MCF 10A (cell line): ENCODE measurements at regions not wholly inside any gene's neighbourhood (a gene's known extent, or its start where the extent isn't known, plus 50 kb on each side); places are given as distances from the start of the nearest gene placed in this dataset.

Experiments used
- BruUV-seq: library from RNA; stranded (reverse); fragments of 400-500 nt; replicated peaks from 2 replicates; lab custom pipeline; 2021; lab: Mats Ljungman, UMichigan
- CTCF ChIA-PET: fragments of 300-600 bp; sonication (Branson Sonifier 250); formaldehyde crosslinking; extraction: SDS; loops from one replicate; lab custom pipeline; 2021; ENCODE audit warnings: antibody characterized with exemption, inconsistent platforms; lab: Yijun Ruan, JAX
- POLR2A ChIA-PET: fragments of 300-600, 350-650 bp; sonication (Branson Sonifier 250); formaldehyde crosslinking; extraction: SDS; loops from one replicate; lab custom pipeline; 2020; ENCODE audit warnings: antibody characterized with exemption, inconsistent platforms; lab: Yijun Ruan, JAX
- DNase-seq: peaks from one replicate; pipeline ENCODE4 v3.0.0-alpha.2; 2018; ENCODE audit not compliant: unreplicated experiment
- H3K27ac Mint-ChIP-seq: one replicate; pipeline ENCODE4 v1.8.0; 2022; ENCODE audit warnings: mild to moderate bottlenecking, low read depth, mixed read lengths; ENCODE audit not compliant: unreplicated experiment
- H3K27me3 Mint-ChIP-seq: one replicate; pipeline ENCODE4 v1.8.0; 2022; ENCODE audit warnings: mixed read lengths; ENCODE audit not compliant: insufficient read depth, unreplicated experiment
- H3K36me3 Mint-ChIP-seq: one replicate; pipeline ENCODE4 v1.8.0; 2022; ENCODE audit warnings: mild to moderate bottlenecking, moderate library complexity, mixed read lengths; ENCODE audit not compliant: insufficient read depth, unreplicated experiment
- H3K4me1 Mint-ChIP-seq: one replicate; pipeline ENCODE4 v1.8.0; 2022; ENCODE audit warnings: mixed read lengths; ENCODE audit not compliant: insufficient read depth, unreplicated experiment
- H3K4me3 Mint-ChIP-seq: one replicate; pipeline ENCODE4 v1.8.0; 2022; ENCODE audit warnings: mild to moderate bottlenecking, moderate library complexity, mixed read lengths; ENCODE audit not compliant: unreplicated experiment
- H3K9me3 Mint-ChIP-seq: one replicate; pipeline ENCODE4 v1.8.0; 2022; ENCODE audit warnings: mixed read lengths; ENCODE audit not compliant: unreplicated experiment
- intact Hi-C: fragments of 100-400 bp; cut with micrococcal nuclease; formaldehyde crosslinking; loops from 2 replicates; pipeline ENCODE4 v1.14.1; 2022
- TF ChIP-seq, protein P1 (sequence below): fragments of 200-600 bp; IDR thresholded peaks from one replicate; pipeline ENCODE4 v1.8.0; 2022; ENCODE audit warnings: antibody characterized with exemption, mild to moderate bottlenecking; ENCODE audit not compliant: unreplicated experiment

DNA sequence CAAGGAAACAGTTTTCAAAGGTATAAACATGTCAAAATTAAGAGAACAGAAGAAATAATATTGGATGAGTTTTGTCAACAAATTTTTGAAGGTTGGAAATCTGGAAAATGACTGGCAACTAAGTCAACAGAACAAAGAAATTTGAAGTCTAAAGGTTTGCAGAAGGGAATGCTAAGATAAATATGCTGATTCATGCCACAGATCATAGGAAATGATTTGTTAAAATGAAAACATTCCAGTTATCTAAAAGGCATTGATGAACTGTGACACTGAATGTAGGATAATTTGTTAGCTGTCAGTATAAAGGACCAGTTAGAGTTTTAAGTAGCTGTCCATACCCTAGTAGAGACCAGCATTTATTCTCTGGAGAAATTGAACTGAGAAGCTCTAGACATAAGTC, 157.9 kb upstream of the CHRM3 start:
- H3K27me3 Mint-ChIP-seq: no peaks in the 10 kb centered on the region
- H3K36me3 Mint-ChIP-seq: no peaks in the 10 kb centered on the region
- BruUV-seq: no TSS peak
- POLR2A ChIA-PET: interaction anchor here (1.7 kb wide), 1 partner anchor 11 kb away, joined by 4 read pairs; no protein-coding TSS in a partner anchor
- peaks cover 6% of the 10 kb centered on the region for H3K4me1 Mint-ChIP-seq
- CTCF ChIA-PET: interaction anchor here (0.6 kb wide), 1 partner anchor 17 kb away, joined by 5 read pairs; no protein-coding TSS in a partner anchor
- TF ChIP-seq, protein P1, sequence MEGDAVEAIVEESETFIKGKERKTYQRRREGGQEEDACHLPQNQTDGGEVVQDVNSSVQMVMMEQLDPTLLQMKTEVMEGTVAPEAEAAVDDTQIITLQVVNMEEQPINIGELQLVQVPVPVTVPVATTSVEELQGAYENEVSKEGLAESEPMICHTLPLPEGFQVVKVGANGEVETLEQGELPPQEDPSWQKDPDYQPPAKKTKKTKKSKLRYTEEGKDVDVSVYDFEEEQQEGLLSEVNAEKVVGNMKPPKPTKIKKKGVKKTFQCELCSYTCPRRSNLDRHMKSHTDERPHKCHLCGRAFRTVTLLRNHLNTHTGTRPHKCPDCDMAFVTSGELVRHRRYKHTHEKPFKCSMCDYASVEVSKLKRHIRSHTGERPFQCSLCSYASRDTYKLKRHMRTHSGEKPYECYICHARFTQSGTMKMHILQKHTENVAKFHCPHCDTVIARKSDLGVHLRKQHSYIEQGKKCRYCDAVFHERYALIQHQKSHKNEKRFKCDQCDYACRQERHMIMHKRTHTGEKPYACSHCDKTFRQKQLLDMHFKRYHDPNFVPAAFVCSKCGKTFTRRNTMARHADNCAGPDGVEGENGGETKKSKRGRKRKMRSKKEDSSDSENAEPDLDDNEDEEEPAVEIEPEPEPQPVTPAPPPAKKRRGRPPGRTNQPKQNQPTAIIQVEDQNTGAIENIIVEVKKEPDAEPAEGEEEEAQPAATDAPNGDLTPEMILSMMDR: no peak
- peaks cover 33% of the 10 kb centered on the region for H3K9me3 Mint-ChIP-seq
- no peak overlapping the region for H3K27ac Mint-ChIP-seq
- H3K4me3 Mint-ChIP-seq: no peak overlapping the region
- intact Hi-C loops: no loop called here
- no peak for DNase-seq

DNA sequence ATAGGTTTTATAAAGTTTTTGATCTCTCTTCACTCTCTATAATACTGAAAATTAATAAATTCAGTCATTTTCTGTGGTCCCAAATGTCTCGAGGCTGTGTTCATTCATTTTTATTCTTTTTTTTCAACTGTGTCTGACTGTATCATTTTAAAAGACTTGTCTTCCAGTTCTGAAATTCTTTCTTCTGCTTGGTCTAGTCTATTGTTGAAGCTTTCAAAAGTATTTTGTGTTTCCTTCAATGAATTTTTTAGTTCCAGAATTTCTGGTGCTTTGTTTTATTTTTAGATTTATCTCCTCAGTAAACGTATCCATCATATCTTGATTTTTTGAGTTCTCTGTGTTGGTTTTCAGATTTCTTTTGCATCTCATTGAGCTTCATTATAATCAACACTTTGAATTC, 161.0 kb upstream of the CHRM3 start:
- intact Hi-C loops: no loop called here
- Mint-ChIP-seq H3K4me1 (peaks cover 6% of the 10 kb centered on the region), H3K27me3 (no peaks in the 10 kb centered on the region), H3K36me3 (no peaks in the 10 kb centered on the region), H3K27ac (no peak overlapping the region), H3K4me3 (no peak overlapping the region), H3K9me3 (peaks cover 61% of the 10 kb centered on the region)
- ChIA-PET POLR2A (interaction anchor here (0.5 to 0.7 kb wide), 2 partner anchors 34 to 453 kb away, joined by 3 to 4 read pairs; no protein-coding TSS in a partner anchor), CTCF (interaction anchor here (1.0 to 1.1 kb wide), 2 partner anchors 9 to 13 kb away, joined by 4 to 6 read pairs; no protein-coding TSS in a partner anchor)
- BruUV-seq: no TSS peak
- no peak for DNase-seq
- TF ChIP-seq, protein P1: no peak

DNA sequence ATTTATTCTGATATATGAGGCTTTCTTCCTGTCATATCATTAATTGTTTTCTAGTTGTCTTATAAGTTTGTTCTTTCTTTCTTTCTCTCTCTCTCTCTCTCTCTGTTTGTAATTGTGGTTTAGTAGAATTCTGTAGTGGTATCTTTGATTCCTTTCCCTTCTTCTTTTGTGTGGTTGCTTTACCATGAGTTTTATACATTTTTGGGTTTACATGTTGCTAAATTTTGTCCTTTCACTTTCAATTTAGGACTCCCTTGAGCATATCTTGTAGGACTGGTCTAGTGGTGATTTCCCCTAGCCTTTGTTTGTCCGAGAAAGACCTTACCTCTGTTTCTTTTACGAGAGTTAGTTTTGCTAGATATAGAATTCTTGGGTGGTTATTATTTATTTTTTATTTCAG, 162.3 kb upstream of the CHRM3 start:
- ChIA-PET CTCF (interaction anchor here (0.6 kb wide), 1 partner anchor 494 kb away, joined by 3 read pairs; no protein-coding TSS in a partner anchor), POLR2A (no interaction called here)
- H3K4me1 Mint-ChIP-seq: peaks cover 6% of the 10 kb centered on the region
- DNase-seq: no peak
- H3K27ac Mint-ChIP-seq: no peak overlapping the region
- H3K36me3 Mint-ChIP-seq: no peaks in the 10 kb centered on the region
- intact Hi-C loops: no loop called here
- H3K9me3 Mint-ChIP-seq: peaks cover 51% of the 10 kb centered on the region
- TF ChIP-seq, protein P1: no peak
- H3K4me3 Mint-ChIP-seq: no peak overlapping the region
- H3K27me3 Mint-ChIP-seq: no peaks in the 10 kb centered on the region
- BruUV-seq: no TSS peak

DNA sequence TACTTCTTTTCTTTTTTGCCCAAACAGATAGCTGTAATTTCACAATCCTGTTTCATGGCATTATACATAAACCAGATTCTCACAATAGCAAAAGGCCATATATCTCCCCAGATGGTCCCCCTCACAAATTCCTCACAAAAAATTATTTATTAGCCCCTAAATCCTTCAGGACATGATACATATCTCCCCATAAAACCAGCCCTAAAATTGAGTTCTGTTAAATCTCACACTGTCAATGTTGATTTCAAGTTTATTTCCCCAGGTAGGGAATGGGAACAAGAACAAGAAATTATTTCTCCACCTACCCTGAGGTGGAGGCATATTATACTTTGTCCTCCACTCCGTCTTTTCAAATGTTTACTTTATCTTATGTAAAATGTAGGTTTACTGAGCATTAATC, 163.4 kb upstream of the CHRM3 start:
- Mint-ChIP-seq H3K9me3 (peaks cover 50% of the 10 kb centered on the region), H3K36me3 (no peaks in the 10 kb centered on the region), H3K4me1 (no peaks in the 10 kb centered on the region), H3K4me3 (no peak overlapping the region), H3K27me3 (no peaks in the 10 kb centered on the region), H3K27ac (no peak overlapping the region)
- ChIA-PET POLR2A (no interaction called here), CTCF (interaction anchor here (0.5 to 0.6 kb wide), 2 partner anchors 381 to 568 kb away, joined by 4 read pairs; no protein-coding TSS in a partner anchor)
- no TSS peak for BruUV-seq
- intact Hi-C loops: loop anchor here (1.0 kb wide), 1 partner anchor 24 kb away; no protein-coding TSS in a partner anchor
- TF ChIP-seq, protein P1: no peak
- DNase-seq: no peak
